H1 (cell line): ENCODE measurements at regions not wholly inside any gene's neighbourhood (a gene's known extent, or its start where the extent isn't known, plus 50 kb on each side); places are given as distances from the start of the nearest gene placed in this dataset.

Source experiments
- CTCF ChIA-PET: fragments of 300-600 bp; sonication (Branson Sonifier 250); formaldehyde crosslinking; loops from one replicate; lab custom pipeline; 2021; ENCODE audit not compliant: partially characterized antibody; lab: Charles Lee
- POLR2A ChIA-PET: fragments of 300-600 bp; sonication (Branson Sonifier 250); formaldehyde crosslinking; loops from one replicate; lab custom pipeline; 2021; ENCODE audit warnings: inconsistent platforms; ENCODE audit not compliant: partially characterized antibody; lab: Charles Lee
- DNase-seq, 2 experiments: peaks; one replicate each; pipeline versions ENCODE4 v3.0.0 to v3.0.0-alpha.2; 2010 to 2022; ENCODE audit warnings: low spot score in 2 of 2, low read depth in 1 of 2, mixed read lengths in 1 of 2
- FAIRE-seq: peaks from 2 replicates; lab custom pipeline; 2011; peaks lifted over from hg19 to GRCh38; lab: Jason Lieb, UNC
- H2AFZ ChIP-seq: 2 replicates; pipeline ENCODE4 v1.8.1; 2012; ENCODE audit warnings: low read length, inconsistent platforms
- H2AK5ac ChIP-seq: 2 replicates; pipeline ENCODE4 v1.6.1; 2013; ENCODE audit warnings: low read depth, low read length
- H2BK120ac ChIP-seq: replicated peaks from 2 replicates; pipeline ENCODE3; 2013; ENCODE audit warnings: low read depth, low read length, inconsistent platforms
- H2BK12ac ChIP-seq: 2 replicates; pipeline ENCODE4 v1.6.1; 2013; ENCODE audit warnings: low read depth, low read length
- H2BK15ac ChIP-seq: 2 replicates; pipeline ENCODE4 v1.6.1; 2013; ENCODE audit warnings: low read length
- H2BK20ac ChIP-seq: 2 replicates; pipeline ENCODE4 v1.6.1; 2013; ENCODE audit warnings: low read length
- H2BK5ac ChIP-seq: 2 replicates; pipeline ENCODE4 v1.6.1; 2013; ENCODE audit warnings: low read depth, low read length
- H3K14ac ChIP-seq: 2 replicates; pipeline ENCODE4 v1.6.1; 2013; ENCODE audit warnings: inconsistent platforms; ENCODE audit not compliant: insufficient read length
- H3K18ac ChIP-seq: 2 replicates; pipeline ENCODE4 v1.6.1; 2013; ENCODE audit warnings: low read length; ENCODE audit errors: extremely low read depth
- H3K23ac ChIP-seq: 2 replicates; pipeline ENCODE4 v1.6.1; 2013; ENCODE audit warnings: inconsistent platforms; ENCODE audit not compliant: insufficient read length
- H3K23me2 ChIP-seq: 2 replicates; pipeline ENCODE4 v1.6.1; 2013; ENCODE audit warnings: low read depth, low read length
- H3K27ac ChIP-seq: 2 replicates; pipeline ENCODE4 v1.6.1; 2011; ENCODE audit warnings: low read depth, low read length, inconsistent platforms
- H3K27me3 ChIP-seq, 4 experiments: replicated peaks in 1 of 4; 1 replicate in 1 of 4; 2 replicates in 3 of 4; pipeline versions ENCODE4 v1.6.1 to v1.8.1; 2011 to 2013; ENCODE audit warnings: low read length in 3 of 4, mild to moderate bottlenecking in 3 of 4, inconsistent platforms in 2 of 4, mixed read lengths in 2 of 4, moderate library complexity in 1 of 4; ENCODE audit not compliant: control insufficient read depth in 3 of 4, insufficient read depth in 3 of 4; ENCODE audit errors: extremely low read depth in 1 of 4
- H3K36me3 ChIP-seq, 4 experiments: 2 replicates each; pipeline versions ENCODE4 v1.6.1 to v1.8.1; 2011 to 2013; ENCODE audit warnings: mild to moderate bottlenecking in 4 of 4, low read length in 3 of 4, moderate library complexity in 2 of 4, control low read depth in 1 of 4, inconsistent platforms in 1 of 4; ENCODE audit not compliant: insufficient read depth in 4 of 4, control insufficient read depth in 2 of 4
- H3K4ac ChIP-seq: replicated peaks from 2 replicates; pipeline ENCODE3; 2013; ENCODE audit warnings: low read length, low read depth, mixed read lengths, inconsistent platforms; ENCODE audit not compliant: insufficient read length
- H3K4me1 ChIP-seq, 4 experiments: replicated peaks in 1 of 4; 1 replicate in 1 of 4; 2 replicates in 3 of 4; pipeline versions ENCODE4 v1.6.1 to v1.8.1; 2011 to 2013; ENCODE audit warnings: low read length in 3 of 4, inconsistent platforms in 2 of 4, mixed read lengths in 1 of 4; ENCODE audit not compliant: insufficient read depth in 4 of 4, control insufficient read depth in 3 of 4
- H3K4me2 ChIP-seq, 2 experiments: 2 replicates each; pipeline versions ENCODE4 v1.6.1 to v1.8.1; 2011 to 2013; ENCODE audit warnings: low read depth in 2 of 2, low read length in 2 of 2, control low read depth in 1 of 2, inconsistent platforms in 1 of 2, mild to moderate bottlenecking in 1 of 2; ENCODE audit not compliant: insufficient read depth in 1 of 2
- H3K4me3 ChIP-seq, 4 experiments: fragments of 200-600, 300-600 bp in 1 of 4; sonication (generic), shearing (Covaris generic), sonication (Bioruptor Twin) in 1 of 4; 2 replicates each; pipeline versions ENCODE4 v1.5.1 to v1.8.1; 2011 to 2016; ENCODE audit warnings: low read length in 4 of 4, low read depth in 3 of 4, control low read depth in 2 of 4, inconsistent platforms in 2 of 4, mild to moderate bottlenecking in 2 of 4, mixed read lengths in 1 of 4, moderate library complexity in 1 of 4; ENCODE audit not compliant: insufficient read depth in 2 of 4; ENCODE audit errors: extremely low read depth in 1 of 4
- H3K56ac ChIP-seq: replicated peaks from 2 replicates; pipeline ENCODE3; 2013; ENCODE audit warnings: low read depth, mild to moderate bottlenecking, mixed read lengths, low read length, inconsistent platforms; ENCODE audit not compliant: insufficient read length
- H3K79me1 ChIP-seq: 2 replicates; pipeline ENCODE4 v1.6.1; 2013; ENCODE audit warnings: low read depth, low read length, control low read depth
- H3K79me2 ChIP-seq, 2 experiments: 2 replicates each; pipeline versions ENCODE4 v1.6.1 to v1.8.1; 2012 to 2013; ENCODE audit warnings: low read length in 2 of 2, mild to moderate bottlenecking in 2 of 2, inconsistent platforms in 1 of 2; ENCODE audit not compliant: insufficient read depth in 2 of 2, control insufficient read depth in 1 of 2
- H3K9ac ChIP-seq, 4 experiments: replicated peaks in 1 of 4; 1 replicate in 1 of 4; 2 replicates in 3 of 4; pipeline versions ENCODE4 v1.6.1 to v1.8.1; 2011 to 2013; ENCODE audit warnings: low read depth in 3 of 4, low read length in 3 of 4, control low read depth in 2 of 4, mild to moderate bottlenecking in 2 of 4, moderate library complexity in 2 of 4, inconsistent platforms in 1 of 4; ENCODE audit errors: extremely low read depth in 1 of 4
- H3K9me3 ChIP-seq, 2 experiments: 2 replicates each; pipeline versions ENCODE4 v1.6.1 to v1.8.1; 2012 to 2013; ENCODE audit warnings: mild to moderate bottlenecking in 2 of 2, moderate library complexity in 2 of 2, control low read depth in 1 of 2, inconsistent platforms in 1 of 2, low read depth in 1 of 2, low read length in 1 of 2, mixed read lengths in 1 of 2; ENCODE audit not compliant: insufficient read depth in 2 of 2
- H4K20me1 ChIP-seq, 2 experiments: replicated peaks in 1 of 2; 2 replicates each; pipeline versions ENCODE3 to v1.8.1; 2011 to 2013; ENCODE audit warnings: inconsistent platforms in 2 of 2, low read length in 2 of 2, mild to moderate bottlenecking in 1 of 2; ENCODE audit not compliant: insufficient read depth in 2 of 2, control insufficient read depth in 1 of 2
- H4K5ac ChIP-seq: 2 replicates; pipeline ENCODE4 v1.6.1; 2013; ENCODE audit warnings: low read length, low read depth, mixed read lengths, inconsistent platforms; ENCODE audit not compliant: insufficient read length
- H4K8ac ChIP-seq: 2 replicates; pipeline ENCODE4 v1.8.0; 2013; ENCODE audit warnings: mild to moderate bottlenecking, moderate library complexity, low read length, inconsistent platforms; ENCODE audit not compliant: insufficient read depth; ENCODE audit errors: extremely low read depth
- H4K91ac ChIP-seq: replicated peaks from 2 replicates; pipeline ENCODE3; 2013; ENCODE audit warnings: low read length, mixed read lengths, inconsistent platforms; ENCODE audit not compliant: insufficient read length
- CBX8 ChIP-seq: fragments of 300-800, 300-1000 bp; sonication (generic); IDR thresholded peaks from 2 replicates; pipeline ENCODE4 v1.7.1; 2016; ENCODE audit warnings: low read depth, low read length, borderline replicate concordance
- CREB1 ChIP-seq: IDR thresholded peaks from 2 replicates; pipeline ENCODE4 v1.6.1; 2012; ENCODE audit warnings: inconsistent platforms
- JUND ChIP-seq: IDR thresholded peaks from 2 replicates; pipeline ENCODE4 v1.6.1; 2011; ENCODE audit warnings: mild to moderate bottlenecking, improper control_type of control experiment, low read length
- WGBS, 2 experiments: shearing (Covaris generic) in 1 of 2; methylation state at CpG; one replicate each; pipeline versions ENCODE4 v1.1.6 to v1.1.7; 2013 to 2015; ENCODE audit warnings: low lambda C conversion rate in 2 of 2, mixed read lengths in 2 of 2, inconsistent platforms in 1 of 2, low coverage in 1 of 2, missing lambda C conversion rate in 1 of 2; ENCODE audit not compliant: insufficient replicate concordance in 2 of 2, insufficient coverage in 1 of 2, insufficient read length in 1 of 2; ENCODE audit errors: extremely low coverage in 1 of 2, missing lambda C conversion rate in 1 of 2; 5-methylcytosine and 5-hydroxymethylcytosine counted together

DNA sequence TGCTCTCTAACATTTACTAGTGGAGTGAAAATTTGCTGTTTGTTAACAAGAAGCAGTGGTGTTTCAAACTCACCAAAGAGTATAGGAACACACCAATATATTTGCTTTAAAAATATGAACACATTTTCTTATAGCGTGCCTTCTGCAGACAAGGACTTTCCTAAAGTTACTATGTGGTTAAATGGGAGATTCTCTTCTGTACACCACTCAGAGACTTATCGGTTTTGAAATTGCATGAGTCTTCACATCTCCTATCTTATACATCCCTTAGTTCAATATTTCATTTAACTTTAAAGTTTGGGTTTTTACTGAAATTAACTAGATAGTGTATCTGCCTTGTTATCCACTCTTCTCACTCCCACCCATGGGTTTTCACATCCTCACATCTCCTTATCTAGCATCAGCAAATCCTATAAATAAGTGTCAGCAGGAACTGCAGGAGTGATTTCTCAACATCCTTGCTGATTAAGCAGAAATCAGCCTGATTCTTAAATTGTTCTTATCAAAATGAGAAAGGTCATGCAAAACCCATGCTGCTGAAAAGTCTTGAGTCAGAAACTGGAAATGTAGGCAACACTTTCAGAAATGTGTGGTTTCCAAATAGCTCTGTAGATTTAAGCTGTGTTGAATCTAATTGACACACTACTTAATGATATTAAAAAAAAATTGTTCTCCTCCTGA, 1075.6 kb upstream of the GJE1 start:
- H3K27me3 ChIP-seq = no peaks in the 10 kb centered on the region
- H3K23me2 ChIP-seq = no peaks in the 10 kb centered on the region
- H2BK15ac ChIP-seq = no peak overlapping the region
- H2AFZ ChIP-seq = no peak overlapping the region
- FAIRE-seq (no peak), DNase-seq (no peak)
- H3K4me1 ChIP-seq = no peaks in the 10 kb centered on the region; a peak in 1 of 7 replicates
- H4K20me1 ChIP-seq = no peaks in the 10 kb centered on the region
- TF ChIP-seq CREB1 (no peak), CBX8 (no peak), JUND (no peak)
- no peak overlapping the region for H3K4me2 ChIP-seq
- H4K91ac ChIP-seq = no peak overlapping the region
- no peak overlapping the region for H3K56ac ChIP-seq
- no peak overlapping the region for H4K5ac ChIP-seq
- no peak overlapping the region for H3K18ac ChIP-seq
- no peak overlapping the region for H3K27ac ChIP-seq
- no peak overlapping the region for H3K4ac ChIP-seq
- no peak overlapping the region for H4K8ac ChIP-seq
- ChIA-PET POLR2A (no interaction called here), CTCF (no interaction called here)
- no peak overlapping the region for H2BK12ac ChIP-seq
- H3K9ac ChIP-seq = no peak overlapping the region
- H3K4me3 ChIP-seq = no peak overlapping the region
- no peak overlapping the region for H2BK5ac ChIP-seq
- H2BK20ac ChIP-seq = no peak overlapping the region
- H3K79me1 ChIP-seq = no peaks in the 10 kb centered on the region
- no peaks in the 10 kb centered on the region for H3K9me3 ChIP-seq
- H3K14ac ChIP-seq = no peak overlapping the region
- no peak overlapping the region for H2BK120ac ChIP-seq
- 87% methylated on average over 2 of the region's 2 CpGs; no CpG with 5 or more reads in 1 of the 2 experiments for WGBS, 2 experiments
- no peaks in the 10 kb centered on the region for H3K79me2 ChIP-seq
- no peaks in the 10 kb centered on the region for H3K36me3 ChIP-seq
- no peak overlapping the region for H2AK5ac ChIP-seq
- H3K23ac ChIP-seq = no peak overlapping the region
